Loucy (cell line): ENCODE measurements at regions not wholly inside any gene's neighbourhood (a gene's known extent, or its start where the extent isn't known, plus 50 kb on each side); places are given as distances from the start of the nearest gene placed in this dataset.
"Not testable (repeated sequence)": the region's sequence is repeated elsewhere in the genome, so short reads cannot be mapped to it uniquely, and the experiment has no call there.

Source experiments
- H2AFZ ChIP-seq: fragments of 200-600 bp; sonication (generic); 2 replicates; pipeline ENCODE4 v1.6.0; 2016; ENCODE audit warnings: antibody characterized with exemption, mild to moderate bottlenecking, low read length, moderate library complexity
- H3F3A ChIP-seq: fragments of 200-600 bp; 2 replicates; pipeline ENCODE4 v1.6.0; 2016; ENCODE audit warnings: antibody characterized with exemption, low read depth, mild to moderate bottlenecking
- H3K27me3 ChIP-seq: fragments of 200-600 bp; sonication (generic); 2 replicates; pipeline ENCODE4 v1.6.1; 2014; ENCODE audit warnings: low read length, mild to moderate bottlenecking; ENCODE audit not compliant: insufficient read depth, poor library complexity, severe bottlenecking
- H3K36me3 ChIP-seq: fragments of 200-600 bp; sonication (generic); 2 replicates; pipeline ENCODE4 v1.6.1; 2016; ENCODE audit warnings: low read length; ENCODE audit not compliant: insufficient read depth
- H3K4me1 ChIP-seq: fragments of 200-600 bp; sonication (generic); 2 replicates; pipeline ENCODE4 v1.5.1; 2014; ENCODE audit warnings: low read length, mild to moderate bottlenecking; ENCODE audit not compliant: insufficient read depth, poor library complexity, severe bottlenecking
- H3K4me2 ChIP-seq: fragments of 200-600 bp; sonication (generic); 2 replicates; pipeline ENCODE4 v1.6.0; 2014; ENCODE audit warnings: antibody characterized with exemption, low read length, low read depth, mild to moderate bottlenecking; ENCODE audit not compliant: poor library complexity, severe bottlenecking
- H3K4me3 ChIP-seq: fragments of 200-600 bp; sonication (generic); 2 replicates; pipeline ENCODE4 v1.5.1; 2014; ENCODE audit warnings: low read length, mild to moderate bottlenecking, mixed read lengths; ENCODE audit not compliant: poor library complexity, severe bottlenecking
- H3K79me2 ChIP-seq: fragments of 200-600 bp; sonication (generic); 2 replicates; pipeline ENCODE4 v1.6.1; 2014; ENCODE audit warnings: low read length; ENCODE audit not compliant: insufficient read depth
- H3K9ac ChIP-seq: fragments of 200-600 bp; sonication (generic); 2 replicates; pipeline ENCODE4 v1.6.0; 2014; ENCODE audit warnings: mild to moderate bottlenecking, low read depth, low read length, moderate library complexity; ENCODE audit not compliant: poor library complexity, severe bottlenecking
- H3K9me2 ChIP-seq: fragments of 200-600 bp; sonication (generic); replicated peaks from 2 replicates; pipeline ENCODE4 v1.6.1; 2016; ENCODE audit warnings: low read depth, low read length, mixed read lengths
- H3K9me3 ChIP-seq: fragments of 200-600 bp; sonication (generic); 2 replicates; pipeline ENCODE4 v1.6.1; 2014; ENCODE audit warnings: mild to moderate bottlenecking, antibody characterized with exemption, low read length, low read depth; ENCODE audit not compliant: insufficient read depth
- H4K20me1 ChIP-seq: fragments of 200-600 bp; sonication (generic); 2 replicates; pipeline ENCODE4 v1.6.0; 2014; ENCODE audit warnings: antibody characterized with exemption, low read length, mild to moderate bottlenecking; ENCODE audit not compliant: insufficient read depth, poor library complexity, severe bottlenecking
- EZH2phosphoT487 ChIP-seq: fragments of 200-600 bp; IDR thresholded peaks from 2 replicates; pipeline ENCODE4 v1.6.1; 2018; ENCODE audit warnings: antibody characterized with exemption, mild to moderate bottlenecking, moderate library complexity, borderline replicate concordance
- TF ChIP-seq, protein P1 (sequence below): fragments of 200-600 bp; sonication (generic); conservative IDR thresholded peaks from 2 replicates; pipeline ENCODE4 v1.5.1; 2014; ENCODE audit warnings: mild to moderate bottlenecking, antibody characterized with exemption, low read length

DNA sequence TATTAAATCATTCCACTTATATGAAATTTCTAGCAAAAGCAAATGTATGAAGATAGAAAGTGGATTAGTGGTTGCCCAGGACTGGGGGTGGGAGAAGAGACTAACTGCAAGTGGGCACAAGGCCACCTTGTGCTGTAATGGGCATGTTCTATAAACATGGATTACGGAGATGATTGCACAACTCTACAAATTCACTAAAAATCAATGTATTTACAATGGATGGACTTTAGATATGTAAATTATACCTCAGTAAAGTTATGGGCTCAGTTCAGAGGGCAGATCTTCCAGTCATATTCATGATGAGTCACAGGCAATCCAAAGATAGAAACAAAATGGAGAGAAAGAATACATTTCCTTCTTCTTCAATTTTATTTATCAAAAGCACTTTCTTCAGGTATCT lies 173.9 kb downstream of the NDUFA12 start:
- TF ChIP-seq, protein P1, sequence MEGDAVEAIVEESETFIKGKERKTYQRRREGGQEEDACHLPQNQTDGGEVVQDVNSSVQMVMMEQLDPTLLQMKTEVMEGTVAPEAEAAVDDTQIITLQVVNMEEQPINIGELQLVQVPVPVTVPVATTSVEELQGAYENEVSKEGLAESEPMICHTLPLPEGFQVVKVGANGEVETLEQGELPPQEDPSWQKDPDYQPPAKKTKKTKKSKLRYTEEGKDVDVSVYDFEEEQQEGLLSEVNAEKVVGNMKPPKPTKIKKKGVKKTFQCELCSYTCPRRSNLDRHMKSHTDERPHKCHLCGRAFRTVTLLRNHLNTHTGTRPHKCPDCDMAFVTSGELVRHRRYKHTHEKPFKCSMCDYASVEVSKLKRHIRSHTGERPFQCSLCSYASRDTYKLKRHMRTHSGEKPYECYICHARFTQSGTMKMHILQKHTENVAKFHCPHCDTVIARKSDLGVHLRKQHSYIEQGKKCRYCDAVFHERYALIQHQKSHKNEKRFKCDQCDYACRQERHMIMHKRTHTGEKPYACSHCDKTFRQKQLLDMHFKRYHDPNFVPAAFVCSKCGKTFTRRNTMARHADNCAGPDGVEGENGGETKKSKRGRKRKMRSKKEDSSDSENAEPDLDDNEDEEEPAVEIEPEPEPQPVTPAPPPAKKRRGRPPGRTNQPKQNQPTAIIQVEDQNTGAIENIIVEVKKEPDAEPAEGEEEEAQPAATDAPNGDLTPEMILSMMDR = no peak
- no peak for TF ChIP-seq EZH2phosphoT487
- no peak overlapping the region for H2AFZ ChIP-seq
- H3K9me2 ChIP-seq = no peaks in the 10 kb centered on the region
- H3K9me3 ChIP-seq = no peaks in the 10 kb centered on the region
- no peaks in the 10 kb centered on the region for H3K79me2 ChIP-seq
- no peaks in the 10 kb centered on the region for H3K27me3 ChIP-seq
- H3K4me2 ChIP-seq = no peak overlapping the region
- H3K4me1 ChIP-seq = no peaks in the 10 kb centered on the region
- no peaks in the 10 kb centered on the region for H3F3A ChIP-seq
- no peaks in the 10 kb centered on the region for H4K20me1 ChIP-seq
- H3K9ac ChIP-seq = no peak overlapping the region
- no peak overlapping the region for H3K4me3 ChIP-seq
- no peaks in the 10 kb centered on the region for H3K36me3 ChIP-seq

DNA sequence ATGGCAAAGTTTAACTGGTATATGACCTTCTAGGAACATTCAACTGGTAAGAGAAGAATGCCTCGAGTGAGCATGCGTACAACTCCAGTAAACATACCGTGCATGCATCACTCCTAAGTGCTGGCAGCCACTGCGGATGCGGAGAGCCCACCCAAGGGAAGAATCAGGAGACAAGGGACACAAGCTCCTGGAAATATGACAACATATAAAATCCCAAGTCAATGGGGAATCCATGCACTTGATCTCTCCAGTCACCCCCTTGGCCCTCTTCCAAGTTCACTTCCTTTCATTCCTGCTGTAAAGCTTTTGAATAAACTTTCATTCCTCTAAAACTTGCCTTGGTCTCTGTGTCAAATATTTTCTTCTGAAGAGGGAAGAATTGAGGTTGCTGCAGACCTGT lies 168.7 kb upstream of the TMCC3 start:
- H3K4me2 ChIP-seq = no peak overlapping the region

DNA sequence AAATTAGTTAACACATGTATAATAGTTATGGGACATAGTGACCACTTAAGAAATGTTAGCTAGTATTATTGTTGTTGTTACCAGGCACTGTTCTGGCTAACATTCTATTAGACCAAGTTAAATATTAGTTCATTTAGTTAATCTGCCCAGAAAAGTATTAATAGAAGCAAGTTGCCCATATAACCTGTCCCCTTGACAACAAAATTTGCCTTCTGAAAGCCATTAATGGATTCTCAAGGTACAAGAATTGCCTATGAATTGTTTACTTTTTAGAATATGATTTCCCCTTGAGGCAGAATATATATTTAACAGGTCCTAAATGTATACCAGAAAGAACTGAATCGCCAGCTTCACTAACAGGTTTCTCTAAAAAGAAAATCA lies 167.3 kb upstream of the TMCC3 start:
- no peaks in the 10 kb centered on the region for H4K20me1 ChIP-seq
- no peak overlapping the region for H2AFZ ChIP-seq
- H3K9ac ChIP-seq = no peak overlapping the region
- no peaks in the 10 kb centered on the region for H3F3A ChIP-seq
- no peaks in the 10 kb centered on the region for H3K36me3 ChIP-seq
- H3K4me1 ChIP-seq = no peaks in the 10 kb centered on the region
- peaks cover 13% of the 10 kb centered on the region for H3K9me3 ChIP-seq
- H3K27me3 ChIP-seq = no peaks in the 10 kb centered on the region
- H3K79me2 ChIP-seq = no peaks in the 10 kb centered on the region
- H3K9me2 ChIP-seq = no peaks in the 10 kb centered on the region
- TF ChIP-seq, protein P1 = no peak
- no peak for TF ChIP-seq EZH2phosphoT487
- no peak overlapping the region for H3K4me3 ChIP-seq
- no peak overlapping the region for H3K4me2 ChIP-seq

More for the DNA sequence above, 168.7 kb upstream of the TMCC3 start:
- H3F3A ChIP-seq = no peaks in the 10 kb centered on the region
- no peaks in the 10 kb centered on the region for H3K79me2 ChIP-seq
- H2AFZ ChIP-seq = no peak overlapping the region
- no peaks in the 10 kb centered on the region for H3K27me3 ChIP-seq
- TF ChIP-seq, protein P1 = no peak
- TF ChIP-seq EZH2phosphoT487 = no peak
- no peak overlapping the region for H3K9ac ChIP-seq
- no peaks in the 10 kb centered on the region for H3K9me2 ChIP-seq
- no peaks in the 10 kb centered on the region for H4K20me1 ChIP-seq
- H3K4me3 ChIP-seq = no peak overlapping the region
- no peaks in the 10 kb centered on the region; the same call in 1 of the 2 replicates for H3K9me3 ChIP-seq
- H3K36me3 ChIP-seq = no peaks in the 10 kb centered on the region
- H3K4me1 ChIP-seq = no peaks in the 10 kb centered on the region

DNA sequence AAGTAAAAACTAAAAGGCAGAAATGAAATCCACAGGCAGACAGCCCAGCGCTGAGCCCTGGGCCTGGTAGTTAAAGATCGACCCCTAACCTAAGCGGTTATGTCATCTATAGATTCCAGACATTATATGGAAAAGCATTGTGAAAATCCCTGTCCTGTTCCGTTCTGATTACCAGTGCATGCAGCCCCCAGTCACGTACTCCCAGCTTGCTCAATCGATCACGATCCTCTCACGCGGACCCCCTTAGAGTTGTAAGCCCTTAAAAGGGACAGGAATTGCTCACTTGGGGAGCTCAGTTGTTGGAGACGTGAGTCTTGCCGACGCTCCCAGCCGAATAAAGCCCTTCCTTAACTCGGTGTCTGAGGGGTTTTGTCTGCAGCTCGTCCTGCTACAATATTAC lies 166.8 kb upstream of the TMCC3 start:
- not testable (repeated sequence) for H3K4me1 ChIP-seq

DNA sequence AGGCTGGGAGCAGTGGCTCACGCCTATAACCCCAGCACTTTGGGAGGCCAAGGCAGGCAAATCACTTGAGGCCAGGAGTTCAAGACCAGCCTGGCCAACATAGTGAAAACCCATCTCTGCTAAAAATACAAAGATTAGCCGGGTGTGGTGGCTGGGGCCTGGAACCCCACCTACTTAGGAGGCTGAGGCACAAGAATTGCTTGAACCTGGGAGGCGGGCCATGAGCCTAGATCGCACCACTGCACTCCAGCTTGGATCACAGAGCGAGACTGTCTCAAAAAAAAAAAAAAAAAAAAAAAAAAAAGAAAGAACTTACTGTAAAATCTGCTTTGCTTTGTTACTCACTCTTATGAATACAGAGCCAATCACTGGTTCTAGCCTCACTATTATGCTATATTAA lies 166.4 kb upstream of the TMCC3 start:
- not testable (repeated sequence) for H2AFZ ChIP-seq, H4K20me1 ChIP-seq, H3K36me3 ChIP-seq, H3K9me2 ChIP-seq, H3K4me3 ChIP-seq, H3K4me2 ChIP-seq, H3K27me3 ChIP-seq, H3K4me1 ChIP-seq, H3K9ac ChIP-seq, H3K79me2 ChIP-seq, H3F3A ChIP-seq
- H3K9me3 ChIP-seq = peaks cover 13% of the 10 kb centered on the region

More for the DNA sequence above, 166.8 kb upstream of the TMCC3 start:
- H4K20me1 ChIP-seq, H2AFZ ChIP-seq, H3K36me3 ChIP-seq, H3K9ac ChIP-seq, H3K4me3 ChIP-seq, H3K9me2 ChIP-seq, H3K4me2 ChIP-seq, H3F3A ChIP-seq, H3K27me3 ChIP-seq, H3K79me2 ChIP-seq: not testable (repeated sequence)
- H3K9me3 ChIP-seq = peaks cover 13% of the 10 kb centered on the region
